COLO668 (cell line): ENCODE measurements at regions not wholly inside any gene's neighbourhood (a gene's known extent, or its start where the extent isn't known, plus 50 kb on each side); places are given as distances from the start of the nearest gene placed in this dataset.

Experiments used
- DNase-seq: peaks from one replicate; lab custom pipeline; 2025; ENCODE audit not compliant: unreplicated experiment; lab: John Stamatoyannopoulos, UW

DNA sequence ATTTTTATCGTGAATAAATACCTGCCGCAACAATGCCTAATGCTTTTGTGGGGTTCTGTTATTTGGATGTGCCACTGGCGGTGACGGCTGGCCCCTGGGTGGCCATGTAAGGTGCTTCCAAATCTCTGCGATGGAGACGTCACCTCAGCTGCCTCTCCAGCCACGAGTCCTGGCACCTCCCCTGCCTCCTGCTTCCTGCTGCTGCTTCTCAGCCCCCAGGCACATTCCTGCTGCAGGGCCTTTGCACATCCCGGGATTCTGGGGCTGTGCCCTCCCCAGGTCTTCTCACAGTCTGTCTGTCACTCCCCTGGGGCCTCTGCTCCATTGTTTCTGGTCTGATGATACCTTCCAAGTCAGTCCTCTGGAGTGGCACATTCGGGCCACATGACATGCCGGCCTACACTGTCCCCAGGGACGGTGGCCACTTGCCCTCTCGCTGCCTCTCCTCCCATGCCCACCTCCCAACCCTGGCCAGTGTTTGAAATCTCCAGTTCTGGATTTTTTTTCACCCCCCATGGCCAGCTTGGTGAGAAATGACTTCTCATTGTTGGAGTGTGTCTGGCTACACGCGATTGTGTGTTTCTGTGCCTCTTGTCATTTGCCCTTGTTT is 151.8 kb downstream of the KIF26A start:
- no peak for DNase-seq

DNA sequence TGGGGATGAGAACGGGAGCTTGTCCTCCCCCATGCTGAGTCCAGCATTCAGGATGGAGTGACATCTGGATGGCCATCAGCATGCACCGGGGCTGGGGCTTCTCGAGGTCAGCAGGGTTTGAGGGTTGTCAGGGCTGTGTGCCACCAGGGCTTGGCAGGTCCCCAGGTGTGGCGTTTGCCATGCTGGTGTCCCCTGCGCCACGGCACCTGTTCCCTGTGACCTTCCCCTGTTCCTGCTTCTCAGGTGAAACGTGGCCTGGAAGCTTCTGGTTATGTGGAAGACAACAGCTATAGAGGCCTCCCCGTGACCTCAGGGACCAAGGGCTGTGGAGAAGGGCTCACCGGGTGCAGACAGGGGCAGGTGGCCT is 152.4 kb downstream of the KIF26A start:
- DNase-seq = peak; percentile 19

DNA sequence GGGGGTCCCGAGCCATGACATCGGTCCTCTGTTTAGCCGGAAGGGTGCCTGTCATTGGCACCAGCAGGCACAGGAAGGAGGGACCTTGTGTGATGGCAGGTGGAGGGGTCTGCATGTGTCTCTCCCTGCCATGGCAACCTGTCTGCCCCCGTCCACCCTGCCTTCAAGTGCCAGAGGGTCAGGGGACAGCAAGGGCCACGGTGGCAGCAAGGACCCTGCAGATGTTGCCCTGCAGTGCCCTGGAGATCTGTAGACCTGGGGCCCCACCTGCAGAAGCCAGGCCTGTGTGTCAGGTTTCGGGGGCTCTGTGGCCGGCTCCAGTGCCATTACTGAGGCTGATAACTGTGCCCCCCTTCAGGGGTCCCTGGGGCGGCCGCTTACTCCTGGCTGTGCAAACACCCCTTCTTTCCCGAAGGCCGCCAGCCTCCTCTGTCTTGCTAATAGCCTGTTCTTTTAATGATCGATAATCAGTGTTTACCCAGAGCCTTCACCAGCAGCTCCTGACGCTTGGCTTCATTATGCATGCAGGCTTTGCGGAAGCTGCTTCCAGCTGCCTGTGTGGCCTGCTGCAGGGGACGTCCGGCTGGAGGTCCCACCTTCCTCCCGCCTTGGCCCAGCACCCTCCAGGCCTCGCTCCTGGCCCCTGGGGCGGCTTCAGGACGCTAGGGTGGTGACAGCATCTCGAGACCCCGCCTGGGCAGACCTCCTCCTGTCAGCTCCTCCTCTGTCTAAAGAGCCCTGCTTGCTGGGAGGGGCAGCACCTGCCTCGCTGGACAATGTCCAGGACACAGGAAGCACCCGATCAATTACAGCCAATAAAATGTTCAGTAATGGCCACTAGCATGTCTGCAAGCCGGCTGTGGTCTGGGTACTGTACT is 153.0 kb downstream of the KIF26A start:
- DNase-seq = peak; percentile 76

DNA sequence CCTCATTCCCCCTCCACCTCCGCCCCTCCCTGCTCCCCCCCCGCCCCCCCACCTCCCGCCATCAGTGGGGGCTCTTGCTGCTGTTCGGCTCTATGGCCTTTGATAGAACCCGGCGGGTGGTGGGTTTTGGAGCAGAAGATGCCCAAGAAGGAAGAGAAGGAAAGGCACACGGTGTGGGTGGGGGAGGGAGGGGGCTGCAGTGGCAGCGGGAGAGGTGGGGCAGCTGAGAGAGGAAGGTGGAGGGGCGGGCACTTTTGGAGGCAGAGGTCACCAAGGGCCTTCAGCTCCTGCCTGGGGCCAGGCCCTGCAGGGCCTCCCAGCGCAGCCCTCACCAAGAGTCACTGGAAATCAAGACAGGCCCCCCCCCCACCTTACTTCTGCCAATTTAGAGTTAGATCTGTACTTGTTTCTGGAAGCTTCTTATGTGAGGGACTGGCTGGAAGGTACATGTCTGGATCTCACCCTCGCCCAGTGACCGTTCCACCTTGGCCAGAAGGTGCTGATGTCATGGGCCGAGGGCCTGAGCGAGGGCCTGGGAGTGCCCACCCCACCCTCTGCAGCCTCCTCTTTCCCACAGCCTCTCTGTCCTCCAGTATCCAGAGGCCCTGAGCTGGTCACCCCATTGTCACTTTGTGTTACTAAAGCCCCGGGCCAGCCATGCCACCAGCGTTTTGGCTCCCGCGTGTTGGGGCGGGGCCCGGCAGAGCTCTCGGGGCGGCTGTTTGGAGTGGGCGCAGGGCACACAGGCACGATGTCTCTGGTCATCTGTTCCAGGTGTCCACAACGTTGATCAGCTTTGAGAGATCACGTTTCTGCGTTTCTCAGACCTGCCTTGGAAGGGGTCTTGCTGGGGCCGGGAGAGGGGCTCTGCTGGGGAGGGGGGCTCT is 153.9 kb downstream of the KIF26A start:
- DNase-seq = no peak

DNA sequence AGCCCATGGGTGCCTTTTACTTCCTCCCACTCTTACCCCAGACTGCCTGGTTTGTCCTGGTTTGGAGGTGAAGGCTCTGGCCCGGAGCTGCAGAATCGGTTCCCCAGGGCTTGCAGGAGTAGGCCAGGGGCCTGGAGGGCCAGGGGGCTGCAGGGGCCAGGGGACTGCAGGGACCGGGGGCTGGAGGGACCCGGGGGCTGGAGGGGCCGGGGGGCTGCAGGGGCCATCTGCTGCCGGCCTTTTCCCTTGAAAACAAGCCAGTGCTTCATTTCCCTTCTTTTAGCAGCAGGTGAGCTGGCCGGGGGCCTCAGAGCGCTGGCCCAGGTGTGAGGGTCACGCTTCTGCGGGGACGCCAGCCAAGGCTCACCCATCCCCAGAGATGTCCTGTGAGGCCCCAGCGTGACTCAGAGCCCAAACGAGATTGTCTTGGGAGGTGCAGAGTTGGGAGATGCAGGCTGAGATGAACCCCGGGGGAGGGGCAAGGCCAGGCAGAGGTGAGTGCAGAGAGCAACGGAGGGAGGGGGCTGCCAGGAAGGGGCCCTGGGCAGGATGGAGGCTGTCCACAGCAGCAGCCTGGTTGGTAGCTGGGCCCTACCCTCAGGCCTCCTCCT is 154.9 kb downstream of the KIF26A start:
- DNase-seq = no peak

DNA sequence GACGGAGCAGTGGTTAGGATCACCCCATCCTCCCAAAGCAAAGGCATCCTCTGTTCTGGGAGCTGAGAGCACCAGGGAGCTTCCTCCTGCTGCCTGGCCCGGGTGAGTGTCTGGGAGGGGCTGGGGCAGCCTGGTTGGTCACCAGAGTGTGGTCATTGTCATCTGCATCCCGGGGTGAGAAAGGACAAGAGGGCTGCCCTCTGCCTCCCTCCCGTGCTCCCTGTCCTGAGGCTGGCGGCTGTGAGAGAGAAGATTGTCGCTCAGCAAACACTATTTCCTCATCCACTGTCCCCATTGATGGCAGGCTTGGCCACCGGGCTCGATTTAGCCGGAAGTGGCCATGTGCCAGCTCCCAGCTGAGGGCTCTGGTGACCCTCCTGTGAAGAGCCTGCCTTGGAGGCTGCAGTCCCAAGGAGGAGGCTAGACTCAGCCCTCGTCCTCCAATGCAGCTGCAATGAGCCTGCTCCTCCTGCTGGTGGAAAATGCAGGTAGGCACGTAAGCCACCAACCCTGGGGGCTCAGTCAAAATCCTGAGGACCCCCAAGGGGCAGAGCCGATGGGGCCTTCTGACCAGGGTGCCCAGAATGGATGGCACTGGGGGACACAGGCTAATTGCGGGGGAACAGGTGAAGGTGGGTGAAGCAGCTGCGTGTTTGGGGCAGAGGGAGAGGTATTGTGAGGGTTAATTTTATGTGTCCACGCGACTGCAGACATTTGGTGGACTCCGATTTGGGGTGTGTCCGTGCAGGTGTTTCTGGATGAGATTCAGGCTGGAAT is 155.7 kb downstream of the KIF26A start:
- DNase-seq = peak; percentile 47

DNA sequence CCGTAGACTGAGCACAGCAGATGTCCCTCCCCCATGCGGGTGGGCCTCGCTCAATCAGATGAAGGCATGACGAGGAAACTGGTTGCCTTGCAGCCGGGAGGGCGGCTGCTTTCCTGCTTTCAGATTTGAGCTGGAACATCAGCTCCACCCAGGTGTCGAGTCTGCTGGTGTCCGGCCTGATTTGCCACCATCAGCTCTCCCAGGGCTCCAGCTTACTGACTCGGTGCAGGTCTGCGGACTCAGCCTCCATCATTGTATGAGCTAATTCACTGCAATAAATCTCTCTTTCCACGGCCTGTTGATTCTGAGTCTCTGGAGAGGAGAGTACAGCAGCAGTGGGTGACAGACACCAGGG is 156.2 kb downstream of the KIF26A start:
- peak; percentile 48 for DNase-seq

DNA sequence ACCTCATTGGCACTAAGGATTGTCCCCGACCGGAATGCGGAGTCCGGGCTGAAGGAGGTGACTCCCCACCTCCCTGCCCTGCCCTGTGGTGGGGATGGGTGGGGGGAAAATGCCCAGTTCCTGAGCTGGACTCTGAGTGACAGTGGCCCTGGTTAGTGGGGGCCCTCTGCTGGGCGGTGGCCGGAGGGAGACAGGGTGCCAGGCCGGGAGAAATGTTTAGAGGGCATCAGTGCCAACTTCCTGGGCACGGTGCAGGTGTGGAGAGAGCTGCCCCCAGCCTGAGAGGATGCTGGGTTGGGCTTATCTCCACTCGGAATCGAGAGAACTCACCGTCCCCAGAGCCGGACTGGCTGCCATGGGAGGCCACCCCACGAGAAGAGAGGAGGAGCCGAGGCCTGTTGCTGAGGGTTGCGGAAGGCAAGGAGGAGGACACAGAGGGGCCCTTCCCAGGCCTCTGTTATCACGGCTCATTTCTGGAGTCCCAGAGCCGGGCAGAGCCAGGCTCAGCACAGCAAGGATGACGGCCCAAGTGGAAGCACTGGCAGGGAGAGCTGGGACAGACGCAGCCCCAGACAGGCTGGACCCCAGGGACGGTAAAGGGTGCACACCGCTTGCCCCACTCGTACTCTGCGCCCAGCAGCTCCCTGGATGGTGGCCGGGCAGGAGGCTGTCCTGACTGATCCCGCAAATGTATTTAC is 156.7 kb downstream of the KIF26A start:
- no peak for DNase-seq

DNA sequence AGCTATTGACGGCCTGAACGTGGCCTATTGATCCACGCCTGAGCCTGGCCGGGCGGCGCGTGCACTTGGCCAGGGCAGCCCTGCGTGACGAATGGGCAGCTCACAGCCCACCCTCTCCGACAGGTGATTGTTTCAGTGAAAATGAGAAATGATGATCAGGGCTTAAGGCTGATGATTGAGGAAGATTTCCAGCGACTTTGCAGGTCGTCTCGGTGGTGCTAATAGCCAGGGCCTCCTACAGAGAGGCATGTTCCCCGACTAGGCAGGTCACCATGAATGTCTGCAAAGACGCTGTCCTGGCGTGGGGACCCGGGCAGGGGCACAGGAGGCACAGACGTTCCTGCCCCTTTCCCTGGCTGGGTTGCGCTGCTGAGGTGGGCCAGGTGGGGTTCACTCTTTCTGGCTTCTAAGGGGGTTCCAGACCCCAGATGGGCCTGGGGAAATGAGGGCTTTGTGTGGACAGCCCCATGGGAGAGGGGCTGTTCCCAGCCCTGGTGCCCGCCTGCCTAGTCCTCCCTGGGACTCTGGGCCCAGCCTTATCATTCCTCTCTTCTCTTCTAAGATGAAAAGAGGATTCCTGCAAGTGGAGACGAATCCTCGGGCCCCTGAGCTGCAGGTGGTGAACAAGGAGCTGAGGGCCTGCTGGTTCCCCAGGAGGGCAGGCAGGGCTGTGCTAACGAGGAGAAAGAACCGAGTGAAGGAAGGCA is 157.4 kb downstream of the KIF26A start:
- DNase-seq = no peak

DNA sequence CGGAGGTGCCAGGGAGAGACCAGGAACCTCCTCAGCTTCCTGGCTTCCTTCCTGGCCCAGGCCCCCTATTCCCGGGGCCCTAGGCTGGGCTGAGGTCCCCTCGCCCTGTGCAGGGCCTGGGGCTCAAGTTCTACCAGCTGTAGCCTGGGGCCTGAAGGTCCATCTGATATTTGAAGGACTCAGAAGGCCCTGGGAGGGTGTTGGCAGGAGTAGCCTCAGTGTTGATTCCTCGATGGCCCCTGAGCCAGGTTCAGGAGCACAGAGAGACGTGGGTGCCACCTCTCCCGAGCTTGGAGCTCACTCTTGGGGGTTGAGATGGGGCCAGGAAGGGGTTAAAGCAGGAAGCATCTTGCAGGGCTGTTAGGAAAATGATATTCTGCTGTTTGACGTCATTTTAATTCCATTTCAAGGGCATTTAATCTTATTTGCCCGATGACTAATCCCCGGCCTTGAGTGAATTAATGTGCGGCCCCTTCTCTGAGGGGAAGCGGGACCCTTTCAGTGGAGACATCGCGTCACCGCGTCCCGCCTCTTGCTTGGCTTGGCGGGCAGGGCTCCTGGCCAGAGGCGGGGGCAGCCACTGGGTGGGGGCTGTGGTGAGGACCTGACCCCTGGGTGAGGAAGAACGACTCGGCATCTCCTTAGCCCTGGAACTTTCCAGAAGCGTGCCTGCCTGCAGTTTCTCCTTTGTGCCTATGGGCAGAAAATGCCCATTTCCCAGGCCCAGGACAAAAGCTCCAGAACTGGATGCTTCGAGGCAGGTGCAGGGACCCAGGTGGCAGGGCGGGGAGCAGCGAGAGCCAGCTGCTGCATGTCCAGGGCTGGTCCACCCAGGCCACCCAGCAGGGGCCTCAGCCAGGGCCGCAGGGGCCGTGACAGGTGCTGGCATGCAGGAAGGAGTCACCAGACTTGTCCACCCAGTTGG is 158.3 kb downstream of the KIF26A start:
- peak; percentile 18 for DNase-seq

DNA sequence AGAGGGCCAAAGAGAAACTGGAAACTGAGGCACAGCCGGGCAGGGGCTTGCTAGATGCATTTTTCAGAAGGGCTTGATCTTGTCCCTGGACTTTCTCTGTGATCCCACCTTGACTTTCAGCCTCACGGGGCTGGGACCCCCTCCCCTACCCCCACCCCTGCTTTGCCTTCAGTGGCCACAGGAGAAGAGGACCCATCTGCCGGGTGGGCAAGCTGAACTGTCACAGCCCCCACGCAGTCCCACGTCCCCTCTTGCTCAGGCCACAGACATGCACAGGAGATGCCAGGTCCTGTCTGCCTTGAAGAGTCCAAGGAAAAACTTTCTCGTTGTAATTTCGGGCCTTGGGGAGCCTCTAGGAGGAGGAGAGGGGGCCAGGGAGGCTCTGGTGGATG is 158.9 kb downstream of the KIF26A start:
- DNase-seq = no peak

DNA sequence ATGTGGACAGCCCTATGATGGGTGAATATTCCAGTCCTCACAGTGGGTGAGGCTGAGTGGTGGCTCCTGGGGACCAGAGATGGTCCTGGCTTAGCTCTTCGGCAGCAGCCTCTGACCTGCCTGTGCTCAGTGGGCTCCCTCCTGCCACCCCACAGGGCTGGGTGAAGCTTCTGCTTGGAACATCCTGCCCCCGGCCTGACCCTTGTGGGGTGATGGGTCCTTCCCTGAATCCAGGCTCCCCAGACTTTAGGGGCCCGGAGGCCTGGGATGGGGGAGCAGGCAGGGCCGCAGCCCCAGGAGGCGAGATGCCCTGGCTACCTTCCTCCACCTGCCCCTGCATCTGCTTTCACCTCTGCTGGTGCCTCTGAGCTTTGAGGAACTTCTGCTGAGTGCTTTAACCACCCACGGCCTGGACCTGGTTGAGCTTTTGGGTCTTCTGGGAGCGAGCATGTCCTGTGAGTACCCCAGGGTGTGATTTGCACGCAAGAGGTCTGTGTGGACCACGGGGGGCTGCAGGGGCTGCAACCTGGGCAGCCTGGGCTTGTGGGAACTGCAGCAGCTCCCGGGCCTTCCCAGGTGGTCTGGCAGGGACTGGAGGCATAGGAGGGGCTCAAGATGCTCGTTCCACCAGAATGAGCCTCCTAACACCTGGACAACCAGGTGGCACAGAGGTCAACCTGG is 159.5 kb downstream of the KIF26A start:
- DNase-seq = no peak

DNA sequence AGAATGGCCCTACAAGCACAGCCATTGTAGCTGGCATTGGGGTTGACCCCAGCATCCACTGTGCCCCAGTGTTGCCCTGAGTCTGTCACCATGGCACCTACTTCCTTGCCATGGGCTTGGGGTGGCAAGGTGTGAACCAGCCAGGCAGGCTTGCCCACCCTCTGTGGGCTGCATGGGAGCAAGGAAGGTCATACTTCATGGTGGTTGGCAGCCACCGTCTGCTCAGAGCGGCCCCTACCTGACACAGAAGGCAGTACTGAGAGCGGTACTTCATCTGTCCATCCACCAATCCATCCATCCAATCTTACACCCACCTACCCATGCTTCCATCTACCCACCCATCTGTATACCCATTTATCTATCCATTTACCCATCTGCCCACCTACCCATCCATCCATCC is 160.1 kb downstream of the KIF26A start:
- DNase-seq = no peak

DNA sequence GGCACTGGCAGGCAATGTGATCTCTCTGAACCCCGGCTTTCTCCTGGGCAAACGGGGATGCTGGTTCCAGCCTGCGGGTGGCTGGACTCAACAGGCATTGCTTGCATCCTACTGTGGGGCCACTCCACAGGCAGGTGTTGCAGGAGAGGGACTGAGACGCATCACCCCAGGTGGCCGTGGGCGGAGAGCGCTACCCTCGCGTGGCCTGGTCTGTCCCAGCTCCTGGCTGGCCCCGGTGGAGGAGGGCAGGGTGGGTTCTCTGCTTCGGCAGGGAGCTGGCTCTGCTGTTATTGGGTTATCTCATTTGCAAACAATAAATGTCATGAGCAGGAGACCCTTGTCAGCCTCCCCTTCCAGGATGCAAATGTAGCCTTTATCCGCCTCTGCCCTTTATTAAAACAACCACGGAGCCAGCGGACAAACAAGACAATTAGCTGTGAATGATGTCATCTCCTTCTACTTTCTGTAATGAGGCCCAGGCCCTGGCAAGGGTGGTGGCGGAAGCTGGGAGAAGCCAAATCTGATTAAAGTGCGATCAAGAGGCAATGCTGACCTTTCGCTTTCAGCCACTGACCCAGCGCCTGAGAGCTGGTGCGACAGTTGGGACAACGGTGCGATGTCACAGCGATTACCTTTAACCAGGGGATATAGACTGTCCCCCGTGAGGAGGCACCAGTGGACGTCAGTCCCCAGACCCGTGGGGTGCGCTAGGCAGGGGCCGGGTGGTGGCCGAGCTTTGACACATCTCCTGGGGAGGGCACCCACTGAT is 161.8 kb downstream of the KIF26A start:
- DNase-seq = peak; percentile 41

DNA sequence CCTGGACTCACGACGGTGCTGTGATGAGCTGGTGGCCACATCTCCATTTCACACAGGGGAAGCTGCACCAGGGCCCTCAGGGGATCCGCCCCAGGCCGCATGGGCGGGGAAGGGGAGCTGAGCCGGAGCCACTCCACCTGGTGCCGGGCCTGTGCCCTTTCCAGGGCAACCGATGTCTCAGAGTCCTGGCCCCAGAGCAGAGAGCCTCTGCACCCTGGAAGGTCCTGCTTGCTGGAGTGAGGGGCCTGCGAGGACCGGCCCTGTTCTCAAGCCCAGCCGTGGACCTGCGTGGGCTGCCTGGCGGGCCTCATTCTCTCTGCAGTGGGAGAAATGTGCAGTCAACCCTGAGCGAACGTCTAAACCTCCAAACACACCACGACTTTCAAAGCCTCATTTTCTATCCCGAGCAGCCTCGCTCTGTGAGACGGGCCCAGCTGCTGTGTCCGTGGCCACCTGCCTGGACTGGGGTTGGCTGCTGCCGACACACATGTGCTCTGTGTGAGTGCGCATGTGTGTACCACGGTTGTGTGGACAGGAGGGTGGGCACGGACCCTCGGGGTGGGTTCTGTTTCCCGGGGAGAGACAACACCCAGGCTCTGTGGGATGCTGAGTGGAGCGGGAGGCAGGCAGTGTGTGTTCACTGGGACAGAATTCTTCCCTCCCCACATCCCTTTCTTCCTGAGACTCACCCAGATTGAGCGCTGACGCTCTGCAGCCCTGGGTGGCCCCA is 163.5 kb downstream of the KIF26A start:
- DNase-seq = no peak

DNA sequence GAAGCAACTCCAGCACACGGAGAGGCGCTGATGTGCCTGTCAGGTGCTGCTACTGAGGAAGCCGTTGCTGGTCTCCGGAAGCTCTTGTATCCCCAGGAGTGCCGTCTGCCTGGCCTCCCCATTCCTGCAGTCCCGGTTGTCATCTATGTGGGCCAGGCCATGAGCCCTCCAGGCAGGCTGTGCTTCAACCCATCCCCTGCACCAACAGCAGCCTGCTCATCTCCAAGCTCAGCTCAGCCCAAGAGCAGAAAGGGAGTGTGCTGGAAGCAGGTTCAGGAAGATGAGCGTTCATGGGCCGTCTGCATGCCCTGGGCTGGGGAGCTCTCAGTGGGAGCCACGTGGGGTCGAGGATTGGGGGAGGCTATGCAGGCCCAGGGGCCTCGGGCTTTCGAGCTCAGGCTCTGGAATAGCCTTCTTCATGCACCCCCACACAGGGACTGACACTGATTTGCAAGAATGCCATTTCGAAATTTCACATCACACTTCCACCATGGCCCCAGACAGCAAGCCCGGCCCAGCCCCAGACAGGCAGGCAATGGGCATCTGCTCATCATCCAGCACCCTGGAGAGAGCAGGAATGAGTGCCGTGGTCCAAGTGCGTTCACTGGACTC is 164.5 kb downstream of the KIF26A start:
- DNase-seq = no peak
